ENCODE measurements at regions not wholly inside any gene's neighbourhood (a gene's known extent, or its start where the extent isn't known, plus 50 kb on each side); places are given as distances from the start of the nearest gene placed in this dataset.

DNA sequence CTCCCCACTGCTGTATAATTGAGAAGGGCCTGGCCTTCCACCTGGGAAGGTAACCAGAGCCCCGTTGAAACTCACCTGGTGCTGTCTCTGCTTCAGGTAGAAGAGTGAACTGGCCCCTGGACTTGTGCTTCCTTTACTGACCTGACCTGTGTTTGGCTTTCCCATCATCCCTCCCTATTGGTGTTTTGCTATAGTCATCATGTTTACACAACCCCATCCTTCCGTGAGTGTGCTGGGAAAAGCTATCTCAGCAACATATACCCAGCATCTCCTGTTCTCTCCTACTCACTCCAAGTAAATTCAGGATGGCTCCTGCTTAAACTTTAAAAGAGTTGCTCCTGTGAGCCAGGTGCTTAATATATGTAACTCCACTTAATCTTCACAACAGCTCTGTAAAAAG lies 77.2 kb upstream of the TSC22D2 start:
- TF ChIP-seq, protein P1, sequence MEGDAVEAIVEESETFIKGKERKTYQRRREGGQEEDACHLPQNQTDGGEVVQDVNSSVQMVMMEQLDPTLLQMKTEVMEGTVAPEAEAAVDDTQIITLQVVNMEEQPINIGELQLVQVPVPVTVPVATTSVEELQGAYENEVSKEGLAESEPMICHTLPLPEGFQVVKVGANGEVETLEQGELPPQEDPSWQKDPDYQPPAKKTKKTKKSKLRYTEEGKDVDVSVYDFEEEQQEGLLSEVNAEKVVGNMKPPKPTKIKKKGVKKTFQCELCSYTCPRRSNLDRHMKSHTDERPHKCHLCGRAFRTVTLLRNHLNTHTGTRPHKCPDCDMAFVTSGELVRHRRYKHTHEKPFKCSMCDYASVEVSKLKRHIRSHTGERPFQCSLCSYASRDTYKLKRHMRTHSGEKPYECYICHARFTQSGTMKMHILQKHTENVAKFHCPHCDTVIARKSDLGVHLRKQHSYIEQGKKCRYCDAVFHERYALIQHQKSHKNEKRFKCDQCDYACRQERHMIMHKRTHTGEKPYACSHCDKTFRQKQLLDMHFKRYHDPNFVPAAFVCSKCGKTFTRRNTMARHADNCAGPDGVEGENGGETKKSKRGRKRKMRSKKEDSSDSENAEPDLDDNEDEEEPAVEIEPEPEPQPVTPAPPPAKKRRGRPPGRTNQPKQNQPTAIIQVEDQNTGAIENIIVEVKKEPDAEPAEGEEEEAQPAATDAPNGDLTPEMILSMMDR (IDR thresholded peaks at IDR 0.05 in 2 of 3, conservative IDR thresholded peaks at IDR 0.05 in 1 of 3; ENCODE audit: borderline replicate concordance in 1 of 3, insufficient read depth in 1 of 3, low read depth in 2 of 3, low read length in 2 of 3), result no peak
- TF ChIP-seq JUND (IDR thresholded peaks at IDR 0.05) (no peak), POLR2AphosphoS5 (IDR thresholded peaks at IDR 0.05; ENCODE audit: low read depth, low read length) (no peak), POLR2A (IDR thresholded peaks at IDR 0.05; ENCODE audit: borderline replicate concordance, extremely low read depth, insufficient read depth, insufficient read length) (no peak), RAD21 (IDR thresholded peaks at IDR 0.05; ENCODE audit: low read depth) (no peak), EZH2 (IDR thresholded peaks at IDR 0.05) (no peak)
- TF ChIP-seq, protein P2, sequence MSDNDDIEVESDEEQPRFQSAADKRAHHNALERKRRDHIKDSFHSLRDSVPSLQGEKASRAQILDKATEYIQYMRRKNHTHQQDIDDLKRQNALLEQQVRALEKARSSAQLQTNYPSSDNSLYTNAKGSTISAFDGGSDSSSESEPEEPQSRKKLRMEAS (IDR thresholded peaks at IDR 0.05), result no peak

Measured in HCT116 (cell line).